ENCODE measurements at regions not wholly inside any gene's neighbourhood (a gene's known extent, or its start where the extent isn't known, plus 50 kb on each side); places are given as distances from the start of the nearest gene placed in this dataset.

DNA sequence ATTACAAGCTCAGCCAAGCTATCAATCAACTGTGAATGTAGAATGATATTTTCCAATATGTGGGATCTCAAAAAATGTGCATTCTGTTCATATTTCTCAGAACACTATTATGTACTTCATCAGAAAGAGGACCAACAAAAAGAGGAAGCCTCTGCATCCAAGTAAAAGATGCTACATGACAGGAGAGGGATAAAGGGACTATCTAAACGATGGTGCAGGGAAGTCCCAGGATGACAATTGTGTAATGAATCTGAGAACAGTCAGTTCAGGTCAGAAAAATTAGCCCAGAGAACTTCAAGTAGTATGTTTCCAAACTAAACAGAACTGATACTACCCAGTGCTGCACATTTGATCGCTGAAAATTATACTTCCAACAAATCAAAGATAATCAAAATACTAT lies 127.0 kb downstream of the ZNF330 start:
- TF ChIP-seq, protein P1, sequence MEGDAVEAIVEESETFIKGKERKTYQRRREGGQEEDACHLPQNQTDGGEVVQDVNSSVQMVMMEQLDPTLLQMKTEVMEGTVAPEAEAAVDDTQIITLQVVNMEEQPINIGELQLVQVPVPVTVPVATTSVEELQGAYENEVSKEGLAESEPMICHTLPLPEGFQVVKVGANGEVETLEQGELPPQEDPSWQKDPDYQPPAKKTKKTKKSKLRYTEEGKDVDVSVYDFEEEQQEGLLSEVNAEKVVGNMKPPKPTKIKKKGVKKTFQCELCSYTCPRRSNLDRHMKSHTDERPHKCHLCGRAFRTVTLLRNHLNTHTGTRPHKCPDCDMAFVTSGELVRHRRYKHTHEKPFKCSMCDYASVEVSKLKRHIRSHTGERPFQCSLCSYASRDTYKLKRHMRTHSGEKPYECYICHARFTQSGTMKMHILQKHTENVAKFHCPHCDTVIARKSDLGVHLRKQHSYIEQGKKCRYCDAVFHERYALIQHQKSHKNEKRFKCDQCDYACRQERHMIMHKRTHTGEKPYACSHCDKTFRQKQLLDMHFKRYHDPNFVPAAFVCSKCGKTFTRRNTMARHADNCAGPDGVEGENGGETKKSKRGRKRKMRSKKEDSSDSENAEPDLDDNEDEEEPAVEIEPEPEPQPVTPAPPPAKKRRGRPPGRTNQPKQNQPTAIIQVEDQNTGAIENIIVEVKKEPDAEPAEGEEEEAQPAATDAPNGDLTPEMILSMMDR (conservative IDR thresholded peaks at IDR 0.05; ENCODE audit: low read depth, low read length), result no peak
- TF ChIP-seq EZH2 (IDR thresholded peaks at IDR 0.05; ENCODE audit: borderline replicate concordance, low read depth, low read length, poor library complexity, severe bottlenecking), result no peak

All from A673 (cell line).